ENCODE measurements at regions not wholly inside any gene's neighbourhood (a gene's known extent, or its start where the extent isn't known, plus 50 kb on each side); places are given as distances from the start of the nearest gene placed in this dataset.

GRCh38 chr22:47740109-47740805 is 977.8 kb downstream of the TBC1D22A start:
- TF ChIP-seq, protein P1, sequence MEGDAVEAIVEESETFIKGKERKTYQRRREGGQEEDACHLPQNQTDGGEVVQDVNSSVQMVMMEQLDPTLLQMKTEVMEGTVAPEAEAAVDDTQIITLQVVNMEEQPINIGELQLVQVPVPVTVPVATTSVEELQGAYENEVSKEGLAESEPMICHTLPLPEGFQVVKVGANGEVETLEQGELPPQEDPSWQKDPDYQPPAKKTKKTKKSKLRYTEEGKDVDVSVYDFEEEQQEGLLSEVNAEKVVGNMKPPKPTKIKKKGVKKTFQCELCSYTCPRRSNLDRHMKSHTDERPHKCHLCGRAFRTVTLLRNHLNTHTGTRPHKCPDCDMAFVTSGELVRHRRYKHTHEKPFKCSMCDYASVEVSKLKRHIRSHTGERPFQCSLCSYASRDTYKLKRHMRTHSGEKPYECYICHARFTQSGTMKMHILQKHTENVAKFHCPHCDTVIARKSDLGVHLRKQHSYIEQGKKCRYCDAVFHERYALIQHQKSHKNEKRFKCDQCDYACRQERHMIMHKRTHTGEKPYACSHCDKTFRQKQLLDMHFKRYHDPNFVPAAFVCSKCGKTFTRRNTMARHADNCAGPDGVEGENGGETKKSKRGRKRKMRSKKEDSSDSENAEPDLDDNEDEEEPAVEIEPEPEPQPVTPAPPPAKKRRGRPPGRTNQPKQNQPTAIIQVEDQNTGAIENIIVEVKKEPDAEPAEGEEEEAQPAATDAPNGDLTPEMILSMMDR (IDR thresholded peaks at IDR 0.05) = no peak
- no peak for TF ChIP-seq POLR2A (IDR thresholded peaks at IDR 0.05)

Measured in heart left ventricle (tissue), 13 donors.